Liver (tissue), 8 donors: ENCODE measurements at regions not wholly inside any gene's neighbourhood (a gene's known extent, or its start where the extent isn't known, plus 50 kb on each side); places are given as distances from the start of the nearest gene placed in this dataset.

ENCODE experiments used
- DNase-seq: peaks from one replicate; pipeline ENCODE4 v3.0.0-alpha.2; 2017; ENCODE audit warnings: low spot score
- H3K27ac ChIP-seq, 2 donors: one replicate each; pipeline ENCODE4 v1.7.0; 2013; ENCODE audit warnings: inconsistent platforms in 2 of 2, low read length in 2 of 2, control low read depth in 1 of 2, low read depth in 1 of 2, mild to moderate bottlenecking in 1 of 2
- H3K27me3 ChIP-seq, 4 donors: one replicate each; pipeline versions ENCODE4 v1.6.1 to v1.7.0; 2013; ENCODE audit warnings: low read length in 3 of 4, inconsistent platforms in 1 of 4, mild to moderate bottlenecking in 1 of 4, moderate library complexity in 1 of 4; ENCODE audit not compliant: control insufficient read depth in 4 of 4, insufficient read depth in 4 of 4
- H3K36me3 ChIP-seq, 4 donors: one replicate each; pipeline versions ENCODE4 v1.6.1 to v1.7.0; 2013; ENCODE audit warnings: low read length in 3 of 4, mild to moderate bottlenecking in 3 of 4, low read depth in 1 of 4, moderate library complexity in 1 of 4; ENCODE audit not compliant: control insufficient read depth in 4 of 4, insufficient read depth in 3 of 4
- H3K4me1 ChIP-seq, 4 donors: one replicate each; pipeline versions ENCODE4 v1.6.1 to v1.7.0; 2013; ENCODE audit warnings: low read length in 3 of 4, mild to moderate bottlenecking in 3 of 4, moderate library complexity in 1 of 4; ENCODE audit not compliant: control insufficient read depth in 4 of 4, insufficient read depth in 4 of 4
- H3K4me3 ChIP-seq, 3 donors: one replicate each; pipeline versions ENCODE4 v1.6.1 to v1.7.0; 2013; ENCODE audit warnings: low read length in 3 of 3, control low read depth in 1 of 3, low read depth in 1 of 3, mild to moderate bottlenecking in 1 of 3
- H3K9ac ChIP-seq, 2 donors: one replicate each; pipeline ENCODE4 v1.7.0; 2013; ENCODE audit warnings: low read length in 2 of 2, mild to moderate bottlenecking in 2 of 2, moderate library complexity in 2 of 2, control low read depth in 1 of 2, low read depth in 1 of 2
- H3K9me3 ChIP-seq, 4 donors: one replicate each; pipeline versions ENCODE4 v1.6.1 to v1.7.0; 2013; ENCODE audit warnings: low read length in 3 of 4; ENCODE audit not compliant: control insufficient read depth in 4 of 4
- ATF3 ChIP-seq: IDR thresholded peaks from 2 replicates; pipeline ENCODE4 v1.6.1; 2016; ENCODE audit warnings: antibody characterized with exemption
- CTCF ChIP-seq: fragments of 150-350 bp; IDR thresholded peaks from 2 replicates; pipeline ENCODE4 v1.5.1; 2017; ENCODE audit warnings: improper control_type of control experiment, low read depth, low read length; ENCODE audit not compliant: missing input control
- EGR1 ChIP-seq, 2 donors: IDR thresholded peaks; 2 replicates each; pipeline ENCODE4 v1.6.1; 2016 to 2018; ENCODE audit warnings: antibody characterized with exemption in 2 of 2, low read depth in 2 of 2
- FOXA2 ChIP-seq: IDR thresholded peaks from 2 replicates; pipeline ENCODE4 v1.6.1; 2016; ENCODE audit warnings: antibody characterized with exemption
- GABPA ChIP-seq, 2 donors: IDR thresholded peaks in 1 of 2; conservative IDR thresholded peaks in 1 of 2; 2 replicates each; pipeline ENCODE4 v1.6.1; 2016; ENCODE audit warnings: antibody characterized with exemption in 2 of 2, mild to moderate bottlenecking in 1 of 2, moderate library complexity in 1 of 2
- HNF4A ChIP-seq, 2 donors: conservative IDR thresholded peaks; 2 replicates each; pipeline ENCODE4 v1.6.1; 2016; ENCODE audit warnings: antibody characterized with exemption in 2 of 2, mild to moderate bottlenecking in 2 of 2
- HNF4G ChIP-seq: IDR thresholded peaks from 2 replicates; pipeline ENCODE4 v1.6.1; 2016; ENCODE audit warnings: antibody characterized with exemption
- JUND ChIP-seq, 2 donors: IDR thresholded peaks; 2 replicates each; pipeline ENCODE4 v1.6.1; 2016; ENCODE audit warnings: antibody characterized with exemption in 2 of 2
- MAX ChIP-seq: IDR thresholded peaks from 2 replicates; pipeline ENCODE4 v1.6.1; 2016; ENCODE audit warnings: antibody characterized with exemption
- NR2F2 ChIP-seq: IDR thresholded peaks from 2 replicates; pipeline ENCODE4 v1.6.1; 2016; ENCODE audit warnings: antibody characterized with exemption
- RAD21 ChIP-seq, 2 donors: IDR thresholded peaks; 2 replicates each; pipeline ENCODE4 v1.6.1; 2016; ENCODE audit warnings: antibody characterized with exemption in 2 of 2, mild to moderate bottlenecking in 2 of 2
- REST ChIP-seq: IDR thresholded peaks from 2 replicates; pipeline ENCODE4 v1.6.1; 2016; ENCODE audit warnings: antibody characterized with exemption, mild to moderate bottlenecking
- RXRA ChIP-seq, 2 donors: IDR thresholded peaks; 2 replicates each; pipeline ENCODE4 v1.6.1; 2017 to 2018; ENCODE audit warnings: antibody characterized with exemption in 2 of 2, mild to moderate bottlenecking in 1 of 2
- SP1 ChIP-seq: IDR thresholded peaks from 2 replicates; pipeline ENCODE4 v1.6.1; 2018; ENCODE audit warnings: antibody characterized with exemption, mild to moderate bottlenecking
- TAF1 ChIP-seq: conservative IDR thresholded peaks from 2 replicates; pipeline ENCODE4 v1.6.1; 2016; ENCODE audit warnings: antibody characterized with exemption, mild to moderate bottlenecking
- YY1 ChIP-seq: IDR thresholded peaks from 2 replicates; pipeline ENCODE4 v1.6.1; 2016; ENCODE audit warnings: antibody characterized with exemption, mild to moderate bottlenecking
- ZBTB33 ChIP-seq: IDR thresholded peaks from 2 replicates; pipeline ENCODE4 v1.6.1; 2016; ENCODE audit warnings: antibody characterized with exemption
- WGBS: extraction: QIAGEN DNeasy Blood & Tissue Kit; methylation state at CpG from one replicate; pipeline ENCODE4 v1.1.7; 2013; 5-methylcytosine and 5-hydroxymethylcytosine counted together
- donor health status: healthy.
- donor health status: healthy.
- donor health status: healthy.
- donor health status: healthy.
- donor health status: healthy.

GRCh38 chr12:59453475-59453874 is 142.4 kb upstream of the SLC16A7 start:
- no peak overlapping the region for H3K9ac ChIP-seq
- TF ChIP-seq ATF3 (no peak), RXRA (IDR thresholded peaks at IDR 0.05) (no peak), RAD21 (IDR thresholded peaks at IDR 0.05) (no peak), CTCF (no peak), NR2F2 (no peak)
- no peaks in the 10 kb centered on the region for H3K36me3 ChIP-seq
- DNase-seq, result no peak
- no peak overlapping the region for H3K27ac ChIP-seq
- no peaks in the 10 kb centered on the region for H3K27me3 ChIP-seq
- no peak overlapping the region for H3K4me3 ChIP-seq
- H3K4me1 ChIP-seq, result no peaks in the 10 kb centered on the region
- no peaks in the 10 kb centered on the region for H3K9me3 ChIP-seq

GRCh38 chr12:59452746-59453145 is 143.1 kb upstream of the SLC16A7 start:
- H3K4me3 ChIP-seq, result no peak overlapping the region

More at GRCh38 chr12:59452746-59453145, 143.1 kb upstream of the SLC16A7 start:
- no peak overlapping the region for H3K27ac ChIP-seq
- no peak overlapping the region for H3K9ac ChIP-seq
- TF ChIP-seq YY1 (no peak), ATF3 (no peak), NR2F2 (no peak), MAX (no peak), RAD21 (IDR thresholded peaks at IDR 0.05) (no peak), HNF4G (no peak), JUND (IDR thresholded peaks at IDR 0.05) (no peak), REST (no peak), SP1 (no peak), HNF4A (conservative IDR thresholded peaks at IDR 0.05) (no peak), EGR1 (IDR thresholded peaks at IDR 0.05; ENCODE audit: low read depth in 2 of 2) (no peak), ZBTB33 (no peak), GABPA (IDR thresholded peaks at IDR 0.05 in 1 of 2, conservative IDR thresholded peaks at IDR 0.05 in 1 of 2) (no peak), TAF1 (no peak), RXRA (IDR thresholded peaks at IDR 0.05) (no peak), FOXA2 (no peak)
- H3K9me3 ChIP-seq, result no peaks in the 10 kb centered on the region
- no peaks in the 10 kb centered on the region for H3K27me3 ChIP-seq
- no peaks in the 10 kb centered on the region for H3K36me3 ChIP-seq
- no peaks in the 10 kb centered on the region for H3K4me1 ChIP-seq
- DNase-seq, result no peak
- WGBS, result 77% methylated on average over 2 of the region's 2 CpGs
